Stimulated activated naive B cell treated with anti-CD40 and anti-IgM and Interleukin-4, amounts not matched to agents 10 μg/mL and 1 μg/mL and 100 μg/mL, for 72 hours (primary cell): ENCODE measurements at regions not wholly inside any gene's neighbourhood (a gene's known extent, or its start where the extent isn't known, plus 50 kb on each side); places are given as distances from the start of the nearest gene placed in this dataset.

Source experiments
- ATAC-seq, 2 donors: fragments of 150-1000 bp; cut with Tn5 transposase; replicated peaks; 2 replicates each; pipeline ENCODE4 v1.10.0; 2021; ENCODE audit warnings: moderate library complexity in 1 of 2
- DNase-seq: peaks from one replicate; pipeline ENCODE4 v3.0.0; 2021
- H3K27ac Mint-ChIP-seq: one replicate; pipeline ENCODE4 v1.8.0; 2022; ENCODE audit warnings: mild to moderate bottlenecking, mixed read lengths
- H3K27me3 Mint-ChIP-seq, 2 donors: one replicate each; pipeline ENCODE4 v1.8.0; 2022; ENCODE audit warnings: mixed read lengths in 2 of 2
- H3K36me3 Mint-ChIP-seq, 2 donors: one replicate each; pipeline ENCODE4 v1.8.0; 2022; ENCODE audit warnings: mixed read lengths in 2 of 2, mild to moderate bottlenecking in 1 of 2
- H3K4me1 Mint-ChIP-seq, 2 donors: one replicate each; pipeline ENCODE4 v1.8.0; 2022; ENCODE audit warnings: mixed read lengths in 2 of 2, mild to moderate bottlenecking in 1 of 2
- H3K4me3 Mint-ChIP-seq, 2 donors: one replicate each; pipeline ENCODE4 v1.8.0; 2022; ENCODE audit warnings: mild to moderate bottlenecking in 2 of 2, mixed read lengths in 2 of 2, moderate library complexity in 1 of 2
- H3K9me3 Mint-ChIP-seq, 2 donors: one replicate each; pipeline ENCODE4 v1.8.0; 2022; ENCODE audit warnings: mixed read lengths in 2 of 2, mild to moderate bottlenecking in 1 of 2

- Mint-ChIP-seq H3K9me3 (no peaks in the 10 kb centered on the region), H3K27me3 (no peaks in the 10 kb centered on the region), H3K4me1 (no peaks in the 10 kb centered on the region), H3K4me3 (no peak overlapping the region), H3K27ac (no peak overlapping the region), H3K36me3 (no peaks in the 10 kb centered on the region)
- DNase-seq = no peak
- no peak for ATAC-seq
Measured at GRCh38 chr6:94131271-94131670, 711.9 kb upstream of the EPHA7 start.

- no peak overlapping the region for H3K27ac Mint-ChIP-seq
- H3K27me3 Mint-ChIP-seq = no peaks in the 10 kb centered on the region
- no peaks in the 10 kb centered on the region for H3K36me3 Mint-ChIP-seq
- no peaks in the 10 kb centered on the region for H3K4me1 Mint-ChIP-seq
- H3K4me3 Mint-ChIP-seq = no peak overlapping the region
- DNase-seq = no peak
- ATAC-seq = no peak
- no peaks in the 10 kb centered on the region for H3K9me3 Mint-ChIP-seq
Measured at GRCh38 chr6:94130478-94130877, 711.1 kb upstream of the EPHA7 start.

- DNase-seq (no peak), ATAC-seq (no peak)
- Mint-ChIP-seq H3K4me3 (no peak overlapping the region), H3K9me3 (no peaks in the 10 kb centered on the region), H3K4me1 (no peaks in the 10 kb centered on the region), H3K27ac (no peak overlapping the region), H3K27me3 (no peaks in the 10 kb centered on the region), H3K36me3 (no peaks in the 10 kb centered on the region)
Measured at GRCh38 chr6:94129926-94130325, 710.6 kb upstream of the EPHA7 start.

GRCh38 chr6:94127716-94128115 lies 708.4 kb upstream of the EPHA7 start:
- Mint-ChIP-seq H3K9me3 (no peaks in the 10 kb centered on the region), H3K27me3 (no peaks in the 10 kb centered on the region), H3K4me1 (no peaks in the 10 kb centered on the region), H3K4me3 (no peak overlapping the region), H3K36me3 (no peaks in the 10 kb centered on the region), H3K27ac (no peak overlapping the region)
- DNase-seq (no peak), ATAC-seq (no peak)

- H3K9me3 Mint-ChIP-seq = no peaks in the 10 kb centered on the region
- no peak for ATAC-seq
- H3K27ac Mint-ChIP-seq = no peak overlapping the region
- no peak for DNase-seq
- H3K27me3 Mint-ChIP-seq = no peaks in the 10 kb centered on the region
- H3K36me3 Mint-ChIP-seq = no peaks in the 10 kb centered on the region
- no peak overlapping the region for H3K4me3 Mint-ChIP-seq
- H3K4me1 Mint-ChIP-seq = no peaks in the 10 kb centered on the region
Measured at GRCh38 chr6:94124333-94124732, 705.0 kb upstream of the EPHA7 start.

GRCh38 chr6:94121094-94121493 lies 701.7 kb upstream of the EPHA7 start:
- DNase-seq (no peak), ATAC-seq (no peak)
- Mint-ChIP-seq H3K36me3 (no peaks in the 10 kb centered on the region), H3K27me3 (no peaks in the 10 kb centered on the region), H3K27ac (no peak overlapping the region), H3K4me1 (no peaks in the 10 kb centered on the region), H3K4me3 (no peak overlapping the region), H3K9me3 (no peaks in the 10 kb centered on the region)

GRCh38 chr6:94099072-94099471 lies 679.7 kb upstream of the EPHA7 start:
- H3K27ac Mint-ChIP-seq = no peak overlapping the region
- ATAC-seq = no peak
- no peaks in the 10 kb centered on the region for H3K36me3 Mint-ChIP-seq
- H3K4me1 Mint-ChIP-seq = no peaks in the 10 kb centered on the region
- H3K27me3 Mint-ChIP-seq = no peaks in the 10 kb centered on the region
- no peak for DNase-seq
- H3K4me3 Mint-ChIP-seq = no peak overlapping the region
- peaks cover 0 to 2% of the 10 kb centered on the region in 2 donors for H3K9me3 Mint-ChIP-seq

GRCh38 chr6:94095961-94096360 lies 676.6 kb upstream of the EPHA7 start:
- ATAC-seq = no peak
- H3K27me3 Mint-ChIP-seq = no peaks in the 10 kb centered on the region

GRCh38 chr6:94089941-94090340 lies 670.6 kb upstream of the EPHA7 start:
- H3K27me3 Mint-ChIP-seq = no peaks in the 10 kb centered on the region
- H3K36me3 Mint-ChIP-seq = no peaks in the 10 kb centered on the region
- no peak for ATAC-seq
- no peaks in the 10 kb centered on the region for H3K4me1 Mint-ChIP-seq
- H3K27ac Mint-ChIP-seq = no peak overlapping the region
- no peak overlapping the region for H3K4me3 Mint-ChIP-seq
- H3K9me3 Mint-ChIP-seq = no peaks in the 10 kb centered on the region
- DNase-seq = no peak

More at GRCh38 chr6:94095961-94096360, 676.6 kb upstream of the EPHA7 start:
- Mint-ChIP-seq H3K4me3 (no peak overlapping the region), H3K27ac (no peak overlapping the region), H3K36me3 (no peaks in the 10 kb centered on the region), H3K9me3 (peaks cover 0 to 2% of the 10 kb centered on the region in 2 donors), H3K4me1 (no peaks in the 10 kb centered on the region)
- DNase-seq = no peak

GRCh38 chr6:94088870-94089269 lies 669.5 kb upstream of the EPHA7 start:
- no peak for ATAC-seq
- no peaks in the 10 kb centered on the region for H3K4me1 Mint-ChIP-seq
- DNase-seq = no peak
- no peak overlapping the region for H3K4me3 Mint-ChIP-seq
- H3K27ac Mint-ChIP-seq = no peak overlapping the region
- no peaks in the 10 kb centered on the region for H3K27me3 Mint-ChIP-seq
- no peaks in the 10 kb centered on the region for H3K36me3 Mint-ChIP-seq
- H3K9me3 Mint-ChIP-seq = no peaks in the 10 kb centered on the region

- Mint-ChIP-seq H3K36me3 (no peaks in the 10 kb centered on the region), H3K4me1 (no peaks in the 10 kb centered on the region), H3K27me3 (no peaks in the 10 kb centered on the region), H3K4me3 (no peak overlapping the region), H3K27ac (no peak overlapping the region), H3K9me3 (no peaks in the 10 kb centered on the region)
- DNase-seq (no peak), ATAC-seq (no peak)
Measured at GRCh38 chr6:94074764-94075163, 655.4 kb upstream of the EPHA7 start.

GRCh38 chr6:94071835-94072234 lies 652.5 kb upstream of the EPHA7 start:
- no peaks in the 10 kb centered on the region for H3K9me3 Mint-ChIP-seq
- no peak overlapping the region for H3K4me3 Mint-ChIP-seq
- H3K36me3 Mint-ChIP-seq = no peaks in the 10 kb centered on the region
- no peak for DNase-seq
- no peak overlapping the region for H3K27ac Mint-ChIP-seq
- H3K27me3 Mint-ChIP-seq = no peaks in the 10 kb centered on the region
- no peaks in the 10 kb centered on the region for H3K4me1 Mint-ChIP-seq
- ATAC-seq = no peak

- Mint-ChIP-seq H3K9me3 (peaks cover 0 to 2% of the 10 kb centered on the region in 2 donors), H3K27me3 (no peaks in the 10 kb centered on the region), H3K36me3 (no peaks in the 10 kb centered on the region), H3K27ac (no peak overlapping the region), H3K4me3 (no peak overlapping the region), H3K4me1 (no peaks in the 10 kb centered on the region)
- DNase-seq (no peak), ATAC-seq (no peak)
Measured at GRCh38 chr6:94065707-94066337, 646.5 kb upstream of the EPHA7 start.

- DNase-seq = no peak
- no peak overlapping the region for H3K27ac Mint-ChIP-seq
- no peak for ATAC-seq
- H3K4me3 Mint-ChIP-seq = no peak overlapping the region
- H3K27me3 Mint-ChIP-seq = no peaks in the 10 kb centered on the region
- H3K9me3 Mint-ChIP-seq = no peaks in the 10 kb centered on the region
- H3K36me3 Mint-ChIP-seq = no peaks in the 10 kb centered on the region
- no peaks in the 10 kb centered on the region for H3K4me1 Mint-ChIP-seq
Measured at GRCh38 chr6:94052749-94053148, 633.4 kb upstream of the EPHA7 start.

GRCh38 chr6:94050515-94050914 lies 631.2 kb upstream of the EPHA7 start:
- no peaks in the 10 kb centered on the region for H3K27me3 Mint-ChIP-seq

GRCh38 chr6:94049001-94049400 lies 629.6 kb upstream of the EPHA7 start:
- no peak for DNase-seq
- Mint-ChIP-seq H3K4me3 (no peak overlapping the region), H3K9me3 (no peaks in the 10 kb centered on the region), H3K27ac (no peak overlapping the region), H3K27me3 (no peaks in the 10 kb centered on the region), H3K4me1 (no peaks in the 10 kb centered on the region), H3K36me3 (no peaks in the 10 kb centered on the region)
- ATAC-seq = no peak

More at GRCh38 chr6:94050515-94050914, 631.2 kb upstream of the EPHA7 start:
- DNase-seq (no peak), ATAC-seq (no peak)
- Mint-ChIP-seq H3K4me3 (no peak overlapping the region), H3K36me3 (no peaks in the 10 kb centered on the region), H3K4me1 (no peaks in the 10 kb centered on the region), H3K9me3 (no peaks in the 10 kb centered on the region), H3K27ac (no peak overlapping the region)
